Fibroblast of pulmonary artery (primary cell): ENCODE measurements at regions not wholly inside any gene's neighbourhood (a gene's known extent, or its start where the extent isn't known, plus 50 kb on each side); places are given as distances from the start of the nearest gene placed in this dataset.

Source experiments
- DNase-seq: peaks from one replicate; pipeline ENCODE4 v3.0.0-alpha.2; 2010; ENCODE audit warnings: low read depth
- H3K4me3 ChIP-seq: replicated peaks from 2 replicates; pipeline ENCODE4 v1.5.1; 2011; ENCODE audit warnings: low read depth, mild to moderate bottlenecking, control low read depth, low read length, moderate library complexity
- TF ChIP-seq, protein P1 (sequence below): IDR thresholded peaks from 2 replicates; pipeline ENCODE4 v1.5.1; 2011; ENCODE audit warnings: mild to moderate bottlenecking, control low read depth, low read length, inconsistent platforms; ENCODE audit errors: missing control alignments

DNA sequence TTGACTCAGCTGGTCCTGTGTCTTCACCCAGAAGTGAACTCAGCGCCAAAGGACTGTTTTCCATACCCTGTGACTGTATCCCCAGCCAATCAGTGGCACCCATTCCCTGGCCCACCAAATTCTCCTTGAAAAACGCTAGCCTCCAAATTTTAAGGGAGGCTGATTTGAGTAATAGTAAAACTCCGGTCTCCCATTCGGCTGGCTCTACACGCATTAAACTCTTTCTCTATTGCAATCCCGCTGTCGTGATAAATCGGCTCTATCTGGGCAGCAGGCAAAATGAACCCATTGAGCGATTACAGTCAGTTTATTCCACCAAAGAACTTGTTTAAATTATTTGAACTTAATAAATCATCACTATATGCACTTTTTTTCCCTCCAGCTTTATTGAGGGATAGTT is 55.9 kb upstream of the PPP1R26 start:
- no peak overlapping the region for H3K4me3 ChIP-seq
- no peak for DNase-seq
- TF ChIP-seq, protein P1, sequence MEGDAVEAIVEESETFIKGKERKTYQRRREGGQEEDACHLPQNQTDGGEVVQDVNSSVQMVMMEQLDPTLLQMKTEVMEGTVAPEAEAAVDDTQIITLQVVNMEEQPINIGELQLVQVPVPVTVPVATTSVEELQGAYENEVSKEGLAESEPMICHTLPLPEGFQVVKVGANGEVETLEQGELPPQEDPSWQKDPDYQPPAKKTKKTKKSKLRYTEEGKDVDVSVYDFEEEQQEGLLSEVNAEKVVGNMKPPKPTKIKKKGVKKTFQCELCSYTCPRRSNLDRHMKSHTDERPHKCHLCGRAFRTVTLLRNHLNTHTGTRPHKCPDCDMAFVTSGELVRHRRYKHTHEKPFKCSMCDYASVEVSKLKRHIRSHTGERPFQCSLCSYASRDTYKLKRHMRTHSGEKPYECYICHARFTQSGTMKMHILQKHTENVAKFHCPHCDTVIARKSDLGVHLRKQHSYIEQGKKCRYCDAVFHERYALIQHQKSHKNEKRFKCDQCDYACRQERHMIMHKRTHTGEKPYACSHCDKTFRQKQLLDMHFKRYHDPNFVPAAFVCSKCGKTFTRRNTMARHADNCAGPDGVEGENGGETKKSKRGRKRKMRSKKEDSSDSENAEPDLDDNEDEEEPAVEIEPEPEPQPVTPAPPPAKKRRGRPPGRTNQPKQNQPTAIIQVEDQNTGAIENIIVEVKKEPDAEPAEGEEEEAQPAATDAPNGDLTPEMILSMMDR = no peak
